Endodermal cell (in vitro differentiated cells): ENCODE measurements at regions not wholly inside any gene's neighbourhood (a gene's known extent, or its start where the extent isn't known, plus 50 kb on each side); places are given as distances from the start of the nearest gene placed in this dataset.

ENCODE experiments used
- DNase-seq: peaks from one replicate; pipeline ENCODE4 v3.0.0-alpha.2; 2017
- H3K27ac ChIP-seq: 2 replicates; pipeline ENCODE4 v1.5.1; 2013; ENCODE audit warnings: mild to moderate bottlenecking, low read depth, low read length, moderate library complexity
- H3K27me3 ChIP-seq: 2 replicates; pipeline ENCODE4 v1.6.1; 2013; ENCODE audit warnings: mild to moderate bottlenecking, low read length, moderate library complexity; ENCODE audit not compliant: insufficient read depth, control insufficient read depth, poor library complexity, severe bottlenecking
- H3K36me3 ChIP-seq: 2 replicates; pipeline ENCODE4 v1.7.0; 2013; ENCODE audit warnings: mild to moderate bottlenecking, low read length, moderate library complexity; ENCODE audit not compliant: control insufficient read depth, insufficient read depth
- H3K4me1 ChIP-seq: one replicate; pipeline ENCODE4 v1.7.0; 2013; ENCODE audit warnings: low read length; ENCODE audit not compliant: control insufficient read depth, insufficient read depth
- H3K4me3 ChIP-seq: 2 replicates; pipeline ENCODE4 v1.5.1; 2013; ENCODE audit warnings: mild to moderate bottlenecking, low read length, moderate library complexity
- H3K9ac ChIP-seq: 2 replicates; pipeline ENCODE4 v1.6.1; 2013; ENCODE audit warnings: mild to moderate bottlenecking, low read length, moderate library complexity; ENCODE audit not compliant: poor library complexity, severe bottlenecking; ENCODE audit errors: extremely low read depth
- H3K9me3 ChIP-seq: 2 replicates; pipeline ENCODE4 v1.6.1; 2013; ENCODE audit warnings: mild to moderate bottlenecking, low read length, moderate library complexity; ENCODE audit not compliant: control insufficient read depth
- H3K27ac Mint-ChIP-seq: 2 replicates; pipeline ENCODE4 v1.8.0; 2020; ENCODE audit warnings: mixed read lengths
- H3K27me3 Mint-ChIP-seq: 2 replicates; pipeline ENCODE4 v1.8.0; 2021; ENCODE audit warnings: mild to moderate bottlenecking, mixed read lengths; ENCODE audit not compliant: insufficient read depth
- H3K36me3 Mint-ChIP-seq: 2 replicates; pipeline ENCODE4 v1.8.0; 2020; ENCODE audit warnings: low read depth, mixed read lengths
- H3K4me1 Mint-ChIP-seq: 2 replicates; pipeline ENCODE4 v1.8.0; 2020; ENCODE audit warnings: mixed read lengths
- H3K4me3 Mint-ChIP-seq: 2 replicates; pipeline ENCODE4 v1.8.0; 2020; ENCODE audit warnings: mild to moderate bottlenecking, moderate library complexity, mixed read lengths
- H3K9me3 Mint-ChIP-seq: 2 replicates; pipeline ENCODE4 v1.8.0; 2020; ENCODE audit warnings: mild to moderate bottlenecking, mixed read lengths
- CTCF ChIP-seq: fragments of 200-600 bp; sonication (generic); conservative IDR thresholded peaks from 2 replicates; pipeline ENCODE4 v1.5.0; 2021; ENCODE audit warnings: antibody characterized with exemption, mild to moderate bottlenecking
- WGBS, 2 experiments: methylation state at CpG; one replicate each; pipeline versions ENCODE4 v1.1.5 to v1.1.7; 2013; ENCODE audit warnings: missing lambda C conversion rate in 2 of 2, mixed read lengths in 1 of 2; ENCODE audit not compliant: insufficient coverage in 1 of 2, insufficient read length in 1 of 2; 5-methylcytosine and 5-hydroxymethylcytosine counted together

- peak; percentile 71 for DNase-seq
- H3K27ac Mint-ChIP-seq: no peak overlapping the region
Observed at GRCh38 chr9:79360387-79361347, 211.1 kb upstream of the TLE4 start.

GRCh38 chr9:79362100-79363081 is 209.4 kb upstream of the TLE4 start:
- H3K4me1 ChIP-seq: peaks cover 19% of the 10 kb centered on the region
- 31 to 45% methylated on average over 5 to 9 of the region's 9 CpGs for WGBS, 2 experiments
- H3K9me3 ChIP-seq: no peaks in the 10 kb centered on the region
- H3K4me3 Mint-ChIP-seq: peak overlapping the region; percentile 38
- no peaks in the 10 kb centered on the region for H3K27me3 Mint-ChIP-seq
- DNase-seq: peak; percentile 69
- peak overlapping the region; percentile 5 for H3K9ac ChIP-seq
- H3K27ac Mint-ChIP-seq: peak overlapping the region; percentile 53
- TF ChIP-seq CTCF: no peak
- H3K36me3 Mint-ChIP-seq: no peaks in the 10 kb centered on the region
- no peaks in the 10 kb centered on the region for H3K36me3 ChIP-seq
- H3K4me3 ChIP-seq: peak overlapping the region; percentile 37
- peaks cover 39% of the 10 kb centered on the region for H3K4me1 Mint-ChIP-seq
- H3K27me3 ChIP-seq: no peaks in the 10 kb centered on the region
- no peaks in the 10 kb centered on the region for H3K9me3 Mint-ChIP-seq
- no peak overlapping the region for H3K27ac ChIP-seq

More at GRCh38 chr9:79360387-79361347, 211.1 kb upstream of the TLE4 start:
- no peaks in the 10 kb centered on the region for H3K27me3 Mint-ChIP-seq
- Histone ChIP-seq H3K27ac (no peak overlapping the region), H3K9me3 (peaks cover 5% of the 10 kb centered on the region), H3K27me3 (no peaks in the 10 kb centered on the region), H3K36me3 (no peaks in the 10 kb centered on the region), H3K4me3 (peak overlapping the region; percentile 27), H3K9ac (no peak overlapping the region), H3K4me1 (peaks cover 19% of the 10 kb centered on the region)
- no peaks in the 10 kb centered on the region for H3K9me3 Mint-ChIP-seq
- H3K36me3 Mint-ChIP-seq: no peaks in the 10 kb centered on the region
- H3K4me3 Mint-ChIP-seq: no peak overlapping the region
- 53 to 86% methylated on average over 2 to 5 of the region's 5 CpGs for WGBS, 2 experiments
- no peak for TF ChIP-seq CTCF
- peaks cover 44% of the 10 kb centered on the region for H3K4me1 Mint-ChIP-seq

- Histone ChIP-seq H3K9me3 (no peaks in the 10 kb centered on the region), H3K36me3 (no peaks in the 10 kb centered on the region), H3K4me3 (no peak overlapping the region), H3K27ac (no peak overlapping the region), H3K9ac (no peak overlapping the region), H3K27me3 (no peaks in the 10 kb centered on the region), H3K4me1 (no peaks in the 10 kb centered on the region)
- no peaks in the 10 kb centered on the region for H3K27me3 Mint-ChIP-seq
- DNase-seq: no peak
- no peak for TF ChIP-seq CTCF
- H3K4me1 Mint-ChIP-seq: no peaks in the 10 kb centered on the region
- H3K9me3 Mint-ChIP-seq: no peaks in the 10 kb centered on the region
- 97 to 100% methylated on average over 3 to 6 of the region's 6 CpGs for WGBS, 2 experiments
- H3K27ac Mint-ChIP-seq: no peak overlapping the region
- no peak overlapping the region for H3K4me3 Mint-ChIP-seq
- no peaks in the 10 kb centered on the region for H3K36me3 Mint-ChIP-seq
Observed at GRCh38 chr9:79369676-79370075, 202.1 kb upstream of the TLE4 start.
